ENCODE measurements at regions not wholly inside any gene's neighbourhood (a gene's known extent, or its start where the extent isn't known, plus 50 kb on each side); places are given as distances from the start of the nearest gene placed in this dataset.

DNA sequence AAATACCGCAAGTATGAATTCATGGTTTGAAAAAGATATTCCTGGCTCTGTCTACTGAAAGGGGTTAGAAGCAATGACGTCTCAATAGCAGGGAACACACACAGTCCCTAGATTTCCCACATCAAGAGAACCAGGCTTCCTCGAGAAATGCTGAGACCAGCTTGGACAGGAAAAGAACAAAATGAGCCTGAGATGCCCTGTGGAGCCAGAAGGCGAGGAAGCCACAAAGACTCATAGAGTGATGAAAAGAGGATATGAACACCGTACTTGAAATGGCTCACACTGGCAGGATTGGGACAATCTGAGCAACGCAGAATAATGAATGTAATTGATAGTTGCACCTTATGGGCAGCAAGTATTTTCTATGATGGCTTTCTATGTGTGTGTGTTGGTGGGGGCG, 302.4 kb upstream of the ATP10A start:
- 22% methylated on average over 6 of the region's 7 CpGs for WGBS (ENCODE audit: missing lambda C conversion rate)
- no peak for FAIRE-seq
- Histone ChIP-seq H3K4me1 (no peaks in the 10 kb centered on the region), H3K9me3 (no peaks in the 10 kb centered on the region), H3K4me3 (no peak overlapping the region), H3K27ac (no peak overlapping the region), H3K4me2 (no peak overlapping the region)
- ChIA-PET POLR2A (no interaction called here), CTCF (no interaction called here)
- no peak for ATAC-seq
- TF ChIP-seq SREBF2 (IDR thresholded peaks at IDR 0.05): no peak
- TF ChIP-seq HOXB13 (CRISPR knock-in tag; IDR thresholded peaks at IDR 0.05; ENCODE audit: low read depth): no peak
- TF ChIP-seq HEYL (CRISPR knock-in tag; IDR thresholded peaks at IDR 0.05): no peak
- TF ChIP-seq RNF2 (IDR thresholded peaks at IDR 0.05; ENCODE audit: borderline replicate concordance, low read depth): no peak
- no peak for TF ChIP-seq ZC3H11A (IDR thresholded peaks at IDR 0.05)
- TF ChIP-seq, protein P1, sequence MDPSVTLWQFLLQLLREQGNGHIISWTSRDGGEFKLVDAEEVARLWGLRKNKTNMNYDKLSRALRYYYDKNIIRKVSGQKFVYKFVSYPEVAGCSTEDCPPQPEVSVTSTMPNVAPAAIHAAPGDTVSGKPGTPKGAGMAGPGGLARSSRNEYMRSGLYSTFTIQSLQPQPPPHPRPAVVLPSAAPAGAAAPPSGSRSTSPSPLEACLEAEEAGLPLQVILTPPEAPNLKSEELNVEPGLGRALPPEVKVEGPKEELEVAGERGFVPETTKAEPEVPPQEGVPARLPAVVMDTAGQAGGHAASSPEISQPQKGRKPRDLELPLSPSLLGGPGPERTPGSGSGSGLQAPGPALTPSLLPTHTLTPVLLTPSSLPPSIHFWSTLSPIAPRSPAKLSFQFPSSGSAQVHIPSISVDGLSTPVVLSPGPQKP (IDR thresholded peaks at IDR 0.05; ENCODE audit: low read depth, low read length): no peak
- no peak for TF ChIP-seq EP300 (IDR thresholded peaks at IDR 0.05)
- TF ChIP-seq RFX5 (IDR thresholded peaks at IDR 0.05): no peak
- TF ChIP-seq RARB (CRISPR knock-in tag; IDR thresholded peaks at IDR 0.05): no peak
- no peak for TF ChIP-seq RCOR1 (IDR thresholded peaks at IDR 0.05; ENCODE audit: low read depth, low read length)
- no peak for TF ChIP-seq ZNF302 (CRISPR knock-in tag; IDR thresholded peaks at IDR 0.05)
- no peak for TF ChIP-seq NPAS2 (CRISPR knock-in tag; IDR thresholded peaks at IDR 0.05; ENCODE audit: borderline replicate concordance)
- TF ChIP-seq ZFP36 (IDR thresholded peaks at IDR 0.05; ENCODE audit: borderline replicate concordance, partially characterized antibody): no peak
- no peak for DNase-seq (ENCODE audit: low read depth in 1 of 2, low spot score in 1 of 2)

DNA sequence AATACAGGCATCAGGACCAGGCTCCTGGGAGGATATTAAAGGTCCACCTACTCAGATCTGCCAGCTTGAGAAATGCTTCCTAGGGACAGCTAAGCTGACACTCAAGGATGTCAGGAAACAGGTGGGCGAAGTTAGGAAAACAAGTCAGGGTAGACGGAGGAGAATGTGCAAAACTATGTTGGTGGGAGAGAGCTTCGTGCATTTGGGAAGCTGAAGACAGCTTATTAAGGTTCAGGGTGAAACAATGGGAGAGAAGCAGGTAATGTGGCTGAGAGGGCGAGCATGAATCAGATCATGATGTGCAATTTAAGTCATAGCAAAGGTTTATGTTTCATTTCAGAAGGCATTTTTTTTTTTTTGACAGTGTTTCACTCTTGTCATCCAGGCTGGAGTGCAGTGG, 297.2 kb upstream of the ATP10A start:
- no peak overlapping the region for H3K4me3 ChIP-seq
- 3% methylated on average over 4 of the region's 4 CpGs for WGBS (ENCODE audit: missing lambda C conversion rate)
- H3K9me3 ChIP-seq: no peaks in the 10 kb centered on the region
- no peak overlapping the region for H3K4me2 ChIP-seq
- ATAC-seq: no peak
- no peak for DNase-seq (ENCODE audit: low read depth in 1 of 2, low spot score in 1 of 2)
- no peak overlapping the region for H3K27ac ChIP-seq
- no peak for FAIRE-seq
- POLR2A ChIA-PET: no interaction called here
- no peaks in the 10 kb centered on the region for H3K4me1 ChIP-seq
- CTCF ChIA-PET: no interaction called here
- TF ChIP-seq BHLHE40 (IDR thresholded peaks at IDR 0.05; ENCODE audit: low read depth, low read length) (no peak), MYC (IDR thresholded peaks at IDR 0.05; ENCODE audit: borderline replicate concordance, low read length) (no peak), HOXB13 (CRISPR knock-in tag; IDR thresholded peaks at IDR 0.05; ENCODE audit: low read depth) (no peak)
- TF ChIP-seq, protein P2, sequence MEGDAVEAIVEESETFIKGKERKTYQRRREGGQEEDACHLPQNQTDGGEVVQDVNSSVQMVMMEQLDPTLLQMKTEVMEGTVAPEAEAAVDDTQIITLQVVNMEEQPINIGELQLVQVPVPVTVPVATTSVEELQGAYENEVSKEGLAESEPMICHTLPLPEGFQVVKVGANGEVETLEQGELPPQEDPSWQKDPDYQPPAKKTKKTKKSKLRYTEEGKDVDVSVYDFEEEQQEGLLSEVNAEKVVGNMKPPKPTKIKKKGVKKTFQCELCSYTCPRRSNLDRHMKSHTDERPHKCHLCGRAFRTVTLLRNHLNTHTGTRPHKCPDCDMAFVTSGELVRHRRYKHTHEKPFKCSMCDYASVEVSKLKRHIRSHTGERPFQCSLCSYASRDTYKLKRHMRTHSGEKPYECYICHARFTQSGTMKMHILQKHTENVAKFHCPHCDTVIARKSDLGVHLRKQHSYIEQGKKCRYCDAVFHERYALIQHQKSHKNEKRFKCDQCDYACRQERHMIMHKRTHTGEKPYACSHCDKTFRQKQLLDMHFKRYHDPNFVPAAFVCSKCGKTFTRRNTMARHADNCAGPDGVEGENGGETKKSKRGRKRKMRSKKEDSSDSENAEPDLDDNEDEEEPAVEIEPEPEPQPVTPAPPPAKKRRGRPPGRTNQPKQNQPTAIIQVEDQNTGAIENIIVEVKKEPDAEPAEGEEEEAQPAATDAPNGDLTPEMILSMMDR (IDR thresholded peaks at IDR 0.05): no peak

DNA sequence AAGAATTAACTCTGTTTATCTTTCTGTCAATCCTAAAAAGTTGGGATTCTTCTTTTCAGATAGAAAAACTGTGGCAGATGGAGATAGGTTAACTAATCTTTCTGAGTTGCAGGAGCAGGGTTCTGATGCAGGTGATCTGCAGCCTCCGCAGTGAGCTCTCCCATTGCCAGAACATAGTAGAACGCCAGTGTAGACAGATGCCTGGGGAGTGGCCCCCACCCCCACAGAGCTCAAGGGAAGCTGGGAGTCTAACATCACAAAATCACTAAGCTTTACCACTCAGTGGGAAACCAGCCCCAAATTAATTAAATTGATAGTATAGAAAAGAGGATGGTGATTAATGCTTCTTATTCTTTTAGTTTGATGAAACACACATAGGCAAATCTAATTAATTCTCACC, 295.0 kb upstream of the ATP10A start:
- no peaks in the 10 kb centered on the region for H3K9me3 ChIP-seq
- H3K4me2 ChIP-seq: no peak overlapping the region
- ATAC-seq (no peak), FAIRE-seq (no peak), DNase-seq (ENCODE audit: low read depth in 1 of 2, low spot score in 1 of 2) (no peak)
- ChIA-PET CTCF (no interaction called here), POLR2A (no interaction called here)
- H3K4me1 ChIP-seq: no peaks in the 10 kb centered on the region
- TF ChIP-seq HEYL (CRISPR knock-in tag; IDR thresholded peaks at IDR 0.05) (no peak), CHD2 (IDR thresholded peaks at IDR 0.05; ENCODE audit: low read length, partially characterized antibody) (no peak), HDAC2 (IDR thresholded peaks at IDR 0.05) (no peak), MAFK (IDR thresholded peaks at IDR 0.05; ENCODE audit: partially characterized antibody) (no peak), CBX8 (IDR thresholded peaks at IDR 0.05) (no peak), TFCP2L1 (CRISPR knock-in tag; IDR thresholded peaks at IDR 0.05) (no peak)
- TF ChIP-seq, protein P3, sequence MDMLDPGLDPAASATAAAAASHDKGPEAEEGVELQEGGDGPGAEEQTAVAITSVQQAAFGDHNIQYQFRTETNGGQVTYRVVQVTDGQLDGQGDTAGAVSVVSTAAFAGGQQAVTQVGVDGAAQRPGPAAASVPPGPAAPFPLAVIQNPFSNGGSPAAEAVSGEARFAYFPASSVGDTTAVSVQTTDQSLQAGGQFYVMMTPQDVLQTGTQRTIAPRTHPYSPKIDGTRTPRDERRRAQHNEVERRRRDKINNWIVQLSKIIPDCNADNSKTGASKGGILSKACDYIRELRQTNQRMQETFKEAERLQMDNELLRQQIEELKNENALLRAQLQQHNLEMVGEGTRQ (IDR thresholded peaks at IDR 0.05): no peak
- no peak overlapping the region for H3K4me3 ChIP-seq
- WGBS (ENCODE audit: missing lambda C conversion rate): 68% methylated on average over 2 of the region's 2 CpGs
- H3K27ac ChIP-seq: no peak overlapping the region

Data from A549 (cell line).